GM12891 (cell line): ENCODE measurements at regions not wholly inside any gene's neighbourhood (a gene's known extent, or its start where the extent isn't known, plus 50 kb on each side); places are given as distances from the start of the nearest gene placed in this dataset.

Experiments
- DNase-seq: peaks from one replicate; pipeline ENCODE4 v3.0.0; 2011; ENCODE audit warnings: low spot score; ENCODE audit not compliant: insufficient read length
- FAIRE-seq: peaks from 2 replicates; lab custom pipeline; 2011; peaks lifted over from hg19 to GRCh38; lab: Jason Lieb, UNC
- PAX5 ChIP-seq: IDR thresholded peaks from 2 replicates; pipeline ENCODE4 v1.6.1; 2011; ENCODE audit warnings: low read length, moderate library complexity, mild to moderate bottlenecking; ENCODE audit not compliant: insufficient read depth, severe bottlenecking
- POLR2A ChIP-seq: IDR thresholded peaks from 2 replicates; pipeline ENCODE4 v1.6.1; 2011; ENCODE audit warnings: low read depth, low read length, control low read depth
- POLR2AphosphoS5 ChIP-seq: IDR thresholded peaks from 2 replicates; pipeline ENCODE4 v1.6.1; 2011; ENCODE audit warnings: low read depth, low read length, control low read depth
- POU2F2 ChIP-seq: IDR thresholded peaks from 2 replicates; pipeline ENCODE4 v1.6.1; 2011; ENCODE audit warnings: low read depth, mild to moderate bottlenecking, control low read depth, low read length, moderate library complexity
- SPI1 ChIP-seq: IDR thresholded peaks from 2 replicates; pipeline ENCODE4 v1.6.1; 2011; ENCODE audit warnings: low read depth, low read length, control low read depth
- TAF1 ChIP-seq: IDR thresholded peaks from 2 replicates; pipeline ENCODE4 v1.6.1; 2011; ENCODE audit warnings: low read depth, low read length, control low read depth

GRCh38 chrY:8479141-8479540, 858.1 kb upstream of the TSPY4 start:
- DNase-seq: no peak
- no peak for FAIRE-seq
- no peak for TF ChIP-seq PAX5
- TF ChIP-seq POLR2AphosphoS5: no peak
- no peak for TF ChIP-seq POU2F2
- TF ChIP-seq TAF1: no peak
- no peak for TF ChIP-seq POLR2A
- TF ChIP-seq SPI1: no peak

GRCh38 chrY:8488955-8489354, 848.3 kb upstream of the TSPY4 start:
- TF ChIP-seq POLR2AphosphoS5: no peak
- TF ChIP-seq SPI1: no peak
- TF ChIP-seq POLR2A: no peak
- TF ChIP-seq POU2F2: no peak
- no peak for TF ChIP-seq PAX5
- no peak for TF ChIP-seq TAF1
- DNase-seq (no peak), FAIRE-seq (no peak)

GRCh38 chrY:8489880-8490630, 847.2 kb upstream of the TSPY4 start:
- DNase-seq: no peak
- no peak for FAIRE-seq
- no peak for TF ChIP-seq SPI1
- TF ChIP-seq POLR2AphosphoS5: no peak
- TF ChIP-seq PAX5: no peak

- no peak for TF ChIP-seq POU2F2
- TF ChIP-seq POLR2AphosphoS5: no peak
- no peak for TF ChIP-seq TAF1
- no peak for TF ChIP-seq SPI1
- no peak for TF ChIP-seq PAX5
- TF ChIP-seq POLR2A: no peak
- FAIRE-seq (no peak), DNase-seq (no peak)
These were observed 842.9 kb upstream of the TSPY4 start for GRCh38 chrY:8494396-8494795.

- no peak for FAIRE-seq
- no peak for TF ChIP-seq POU2F2
- TF ChIP-seq POLR2A: no peak
- no peak for TF ChIP-seq TAF1
- no peak for TF ChIP-seq PAX5
- TF ChIP-seq SPI1: no peak
- no peak for TF ChIP-seq POLR2AphosphoS5
These were observed 842.0 kb upstream of the TSPY4 start for GRCh38 chrY:8495243-8495642.

GRCh38 chrY:8500888-8501287, 836.4 kb upstream of the TSPY4 start:
- TF ChIP-seq PAX5 (no peak), POLR2A (no peak), SPI1 (no peak), TAF1 (no peak)
- no peak for DNase-seq
- no peak for FAIRE-seq

More at GRCh38 chrY:8495243-8495642, 842.0 kb upstream of the TSPY4 start:
- no peak for DNase-seq

GRCh38 chrY:8533468-8533867, 803.8 kb upstream of the TSPY4 start:
- no peak for TF ChIP-seq SPI1
- TF ChIP-seq POU2F2: no peak
- TF ChIP-seq TAF1: no peak
- DNase-seq: no peak
- no peak for FAIRE-seq

- peak; percentile 14 for DNase-seq
- peak; percentile 21; the same call in 1 of the 2 replicates for TF ChIP-seq SPI1
- no peak for TF ChIP-seq TAF1
- TF ChIP-seq PAX5: peak; percentile 70
- FAIRE-seq: peak; percentile 93
These were observed 801.6 kb upstream of the TSPY4 start for GRCh38 chrY:8535704-8536103.

GRCh38 chrY:8536277-8536676, 801.0 kb upstream of the TSPY4 start:
- FAIRE-seq (peak; percentile 72), DNase-seq (no peak)
- TF ChIP-seq POU2F2 (no peak), PAX5 (no peak), TAF1 (no peak), POLR2A (no peak), SPI1 (no peak), POLR2AphosphoS5 (no peak)

GRCh38 chrY:8541306-8541705, 796.0 kb upstream of the TSPY4 start:
- no peak for DNase-seq
- FAIRE-seq: no peak
- TF ChIP-seq POLR2AphosphoS5 (no peak), TAF1 (no peak)

- TF ChIP-seq SPI1 (0 out of 2 replicates have a peak, but pooled peaks have one; percentile 18), POLR2A (no peak), TAF1 (no peak)
- FAIRE-seq (no peak), DNase-seq (no peak)
These were observed 792.5 kb upstream of the TSPY4 start for GRCh38 chrY:8544715-8545114.
